ENCODE measurements at regions not wholly inside any gene's neighbourhood (a gene's known extent, or its start where the extent isn't known, plus 50 kb on each side); places are given as distances from the start of the nearest gene placed in this dataset.

DNA sequence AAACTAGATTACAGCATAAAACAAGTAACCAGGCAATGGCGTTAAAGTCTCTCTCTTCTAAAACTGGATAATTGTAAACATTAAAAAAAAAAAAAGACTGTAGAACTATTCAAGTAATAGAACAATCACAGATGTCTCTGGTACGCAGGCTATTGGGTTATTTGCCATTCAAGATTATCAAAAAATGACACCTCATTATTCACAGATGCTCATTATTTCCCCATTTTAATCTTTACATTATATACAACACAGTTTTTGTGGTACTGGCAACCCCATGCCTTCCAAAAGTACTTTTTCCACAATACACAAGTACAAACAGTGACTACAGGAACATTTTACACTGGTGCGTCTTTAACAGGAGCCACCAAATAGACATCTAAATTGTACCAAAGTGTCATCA is 109.4 kb downstream of the ZNF608 start:
- DNase-seq (ENCODE audit: low spot score) (no peak), FAIRE-seq (no peak), ATAC-seq (no peak)
- in situ Hi-C loops (cut with HindIII; ENCODE audit: extremely low pct_ligation_motif_present, low pct_unique_long_range_greater_than_20kb), result no loop called here
- WGBS (ENCODE audit: low lambda C conversion rate), result 95% methylated on average over 3 of the region's 3 CpGs
- Histone ChIP-seq H4K20me1 (ENCODE audit: insufficient read depth, low read length) (no peaks in the 10 kb centered on the region), H3K79me2 (ENCODE audit: insufficient read depth, low read length) (no peaks in the 10 kb centered on the region), H3K4me2 (ENCODE audit: low read depth, low read length) (no peak overlapping the region), H2AFZ (ENCODE audit: low read length) (no peak overlapping the region), H3K4me1 (ENCODE audit: insufficient read depth, low read length) (peaks cover 61% of the 10 kb centered on the region), H3K4me3 (replicated peaks in 1 of 3; ENCODE audit: insufficient read depth in 1 of 3, low read depth in 2 of 3, low read length in 3 of 3) (no peak overlapping the region), H3K27ac (ENCODE audit: extremely low read length, insufficient read depth, low read length) (no peak overlapping the region), H3K9me3 (ENCODE audit: low read length) (no peaks in the 10 kb centered on the region), H3K36me3 (replicated peaks in 1 of 2; ENCODE audit: control insufficient read depth in 1 of 2, insufficient read depth in 2 of 2, low read length in 2 of 2) (no peaks in the 10 kb centered on the region), H3K27me3 (ENCODE audit: control insufficient read depth in 1 of 2, insufficient read depth in 2 of 2, low read length in 2 of 2) (no peaks in the 10 kb centered on the region), H3K9ac (ENCODE audit: insufficient read depth, low read depth, low read length) (no peak overlapping the region)
- intact Hi-C loops (cut with micrococcal nuclease; ENCODE audit: unreplicated experiment), result no loop called here
- CTCF ChIA-PET (ENCODE audit: low intra/inter-chr PET ratio, low total read pairs), result no interaction called here
- POLR2A ChIA-PET, result no interaction called here
- no TSS peak for BruUV-seq (replicated peaks)
- TF ChIP-seq, protein P1, sequence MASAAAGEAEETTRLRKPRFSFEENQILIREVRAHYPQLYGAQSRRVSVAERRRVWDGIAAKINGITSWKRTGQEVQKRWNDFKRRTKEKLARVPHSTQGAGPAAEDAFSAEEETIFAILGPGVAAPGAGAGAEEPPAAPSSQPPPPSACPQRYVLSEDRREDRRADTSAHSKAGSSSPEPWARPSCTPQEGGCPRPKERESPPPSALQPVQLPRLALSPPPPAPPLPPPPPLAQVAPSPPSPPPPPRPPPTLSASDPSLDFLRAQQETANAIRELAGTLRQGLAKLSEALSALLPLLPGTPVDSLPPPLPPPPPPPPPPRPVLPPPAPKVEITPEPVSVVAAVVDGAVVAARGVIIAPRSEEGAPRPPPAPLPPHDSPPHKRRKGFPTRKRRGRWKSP (CRISPR knock-in tag; IDR thresholded peaks at IDR 0.05), result no peak
- TF ChIP-seq HNRNPK (IDR thresholded peaks at IDR 0.05; ENCODE audit: low read depth, low read length, poor library complexity, severe bottlenecking) (no peak), RBFOX2 (IDR thresholded peaks at IDR 0.05; ENCODE audit: low read depth, low read length) (no peak), MAFF (IDR thresholded peaks at IDR 0.05; ENCODE audit: low read depth, low read length) (no peak), ZNF558 (CRISPR knock-in tag; IDR thresholded peaks at IDR 0.05; ENCODE audit: borderline replicate concordance) (no peak), SP140L (CRISPR knock-in tag; IDR thresholded peaks at IDR 0.05; ENCODE audit: borderline replicate concordance) (no peak), ZNF33B (CRISPR knock-in tag; IDR thresholded peaks at IDR 0.05) (no peak), ZNF484 (CRISPR knock-in tag; IDR thresholded peaks at IDR 0.05; ENCODE audit: borderline replicate concordance, low read depth) (no peak), ZNF567 (CRISPR knock-in tag; IDR thresholded peaks at IDR 0.05; ENCODE audit: borderline replicate concordance) (no peak), NFYC (CRISPR knock-in tag; IDR thresholded peaks at IDR 0.05) (no peak), TGIF2 (CRISPR knock-in tag; IDR thresholded peaks at IDR 0.05) (no peak)
